ENCODE measurements at regions not wholly inside any gene's neighbourhood (a gene's known extent, or its start where the extent isn't known, plus 50 kb on each side); places are given as distances from the start of the nearest gene placed in this dataset.

- H3K4me3 ChIP-seq (ENCODE audit: low read depth, low read length): no peak overlapping the region
- no peak for TF ChIP-seq CTCF (IDR thresholded peaks at IDR 0.05; ENCODE audit: borderline replicate concordance, insufficient read depth, low read depth, low read length)
Observed at GRCh38 chr21:24175106-24175505, 1432.2 kb downstream of the MRPL39 start.

DNA sequence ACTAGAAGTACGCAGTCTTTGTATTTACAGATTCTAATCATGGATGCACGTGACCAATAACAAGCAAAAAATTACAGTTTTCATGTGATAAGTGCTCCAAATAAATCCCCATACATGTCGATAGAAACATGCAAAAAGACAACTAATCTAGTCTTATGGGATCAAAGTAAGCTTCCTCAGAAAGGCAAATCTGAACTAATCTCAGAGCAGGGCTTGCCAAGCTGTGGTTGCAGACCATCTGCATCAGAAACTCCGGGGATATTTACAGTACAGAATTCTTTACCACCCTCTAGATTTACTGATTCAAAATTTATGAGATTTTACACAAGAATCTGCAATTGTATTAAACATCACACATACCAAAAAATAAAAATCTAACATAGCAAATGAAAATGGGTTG, 1435.5 kb downstream of the MRPL39 start:
- TF ChIP-seq CTCF (IDR thresholded peaks at IDR 0.05; ENCODE audit: borderline replicate concordance, insufficient read depth, low read depth, low read length): no peak
- no peak overlapping the region for H3K4me3 ChIP-seq (ENCODE audit: low read depth, low read length)

GRCh38 chr21:24163539-24163938, 1443.7 kb downstream of the MRPL39 start:
- TF ChIP-seq CTCF (IDR thresholded peaks at IDR 0.05; ENCODE audit: borderline replicate concordance, insufficient read depth, low read depth, low read length): no peak
- no peak overlapping the region for H3K4me3 ChIP-seq (ENCODE audit: low read depth, low read length)

DNA sequence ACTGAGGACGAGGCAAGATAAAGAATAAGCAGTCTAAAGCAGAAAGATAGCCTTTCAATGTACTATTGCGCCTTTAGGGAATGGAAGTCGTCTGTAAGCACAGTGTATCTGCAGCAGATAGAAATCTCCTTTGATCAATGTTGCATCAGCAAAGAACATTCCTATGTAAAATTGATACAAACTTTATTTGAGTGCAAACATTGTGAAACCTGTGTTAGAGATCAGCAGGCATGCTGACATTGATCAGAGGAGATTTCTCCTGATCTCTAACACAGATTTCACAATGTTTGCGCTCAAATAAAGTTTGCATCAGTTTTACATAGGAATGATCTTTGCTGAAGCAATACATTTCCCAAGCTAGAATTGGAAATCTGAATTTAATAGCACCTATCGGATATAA, 1446.8 kb downstream of the MRPL39 start:
- TF ChIP-seq CTCF (IDR thresholded peaks at IDR 0.05; ENCODE audit: borderline replicate concordance, insufficient read depth, low read depth, low read length): no peak
- no peak overlapping the region for H3K4me3 ChIP-seq (ENCODE audit: low read depth, low read length)

DNA sequence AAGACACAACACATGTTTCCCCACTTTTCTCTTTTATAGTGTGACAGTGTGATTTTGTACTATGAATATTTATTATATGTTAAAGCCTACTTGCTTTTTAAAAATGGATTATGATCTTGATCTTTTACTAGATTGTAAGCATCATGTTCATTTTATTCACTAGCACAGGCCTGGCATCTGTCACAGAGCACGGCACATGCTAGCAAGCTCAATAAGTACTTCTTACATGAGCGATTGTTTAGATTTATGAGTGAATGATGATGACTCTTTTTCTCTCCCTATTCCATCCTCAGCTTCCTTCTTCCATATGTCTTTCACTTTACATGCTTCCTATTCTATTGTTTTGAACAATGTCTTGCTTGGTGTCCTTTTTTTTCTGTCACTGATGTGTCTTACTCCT, 1454.1 kb downstream of the MRPL39 start:
- no peak for TF ChIP-seq CTCF (IDR thresholded peaks at IDR 0.05; ENCODE audit: borderline replicate concordance, insufficient read depth, low read depth, low read length)
- no peak overlapping the region for H3K4me3 ChIP-seq (ENCODE audit: low read depth, low read length)

DNA sequence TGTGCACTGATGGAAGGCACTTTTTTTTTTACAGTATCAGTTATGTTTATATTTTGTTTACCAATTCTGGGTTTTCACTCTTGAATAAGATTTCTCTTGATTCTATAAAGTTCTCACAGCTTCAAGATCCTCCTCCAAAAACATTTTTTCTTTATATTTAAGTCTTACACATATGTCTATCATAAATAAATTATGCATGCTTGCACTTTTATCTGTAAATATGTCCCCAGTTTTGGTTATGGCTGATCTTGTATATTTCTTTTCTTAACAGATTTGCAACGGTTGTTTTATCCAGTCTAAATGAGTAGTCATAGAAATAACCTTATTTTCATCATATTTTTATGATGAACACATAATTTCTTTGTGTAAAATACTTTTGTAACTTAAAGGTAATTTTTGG, 1456.5 kb downstream of the MRPL39 start:
- TF ChIP-seq CTCF (IDR thresholded peaks at IDR 0.05; ENCODE audit: borderline replicate concordance, insufficient read depth, low read depth, low read length): no peak

GRCh38 chr21:24148461-24148860, 1458.8 kb downstream of the MRPL39 start:
- no peak for TF ChIP-seq CTCF (IDR thresholded peaks at IDR 0.05; ENCODE audit: borderline replicate concordance, insufficient read depth, low read depth, low read length)

More for the DNA sequence above, 1456.5 kb downstream of the MRPL39 start:
- no peak overlapping the region for H3K4me3 ChIP-seq (ENCODE audit: low read depth, low read length)

More at GRCh38 chr21:24148461-24148860, 1458.8 kb downstream of the MRPL39 start:
- H3K4me3 ChIP-seq (ENCODE audit: low read depth, low read length): no peak overlapping the region
